T-helper 1 cell treated with Interleukin-12 subunit alpha and Interleukin-12 subunit beta and Interleukin-4 antibody, amounts not matched to agents 30 ng/mL and 1 ng/mL, for 36 hours (primary cell): ENCODE measurements at regions not wholly inside any gene's neighbourhood (a gene's known extent, or its start where the extent isn't known, plus 50 kb on each side); places are given as distances from the start of the nearest gene placed in this dataset.

Experiments used
- intact Hi-C: fragments of 100-400 bp; cut with micrococcal nuclease; formaldehyde crosslinking; loops from one replicate; pipeline ENCODE4 v1.15.1; 2024

- intact Hi-C loops, result no loop called here
Measured at GRCh38 chr19:29323021-29323430, 110.1 kb upstream of the UQCRFS1 start.

- intact Hi-C loops, result no loop called here
Measured at GRCh38 chr19:29323440-29324290, 110.7 kb upstream of the UQCRFS1 start.

- intact Hi-C loops, result no loop called here
Measured at GRCh38 chr19:29324291-29324680, 111.3 kb upstream of the UQCRFS1 start.

GRCh38 chr19:29324717-29325116, 111.8 kb upstream of the UQCRFS1 start:
- intact Hi-C loops, result no loop called here

GRCh38 chr19:29325241-29325975, 112.5 kb upstream of the UQCRFS1 start:
- intact Hi-C loops, result no loop called here

- intact Hi-C loops, result no loop called here
Measured at GRCh38 chr19:29326351-29326750, 113.4 kb upstream of the UQCRFS1 start.

GRCh38 chr19:29326849-29327840, 114.2 kb upstream of the UQCRFS1 start:
- intact Hi-C loops, result no loop called here

- intact Hi-C loops, result no loop called here
Measured at GRCh38 chr19:29328586-29328985, 115.6 kb upstream of the UQCRFS1 start.

- intact Hi-C loops, result no loop called here
Measured at GRCh38 chr19:29329460-29330134, 116.6 kb upstream of the UQCRFS1 start.

- intact Hi-C loops, result no loop called here
Measured at GRCh38 chr19:29336425-29336824, 123.5 kb upstream of the UQCRFS1 start.

- intact Hi-C loops, result no loop called here
Measured at GRCh38 chr19:29337029-29337428, 124.1 kb upstream of the UQCRFS1 start.

GRCh38 chr19:29338480-29338879, 125.5 kb upstream of the UQCRFS1 start:
- intact Hi-C loops, result no loop called here

- intact Hi-C loops, result no loop called here
Measured at GRCh38 chr19:29342721-29343120, 129.8 kb upstream of the UQCRFS1 start.

GRCh38 chr19:29364224-29364726, 151.3 kb upstream of the UQCRFS1 start:
- intact Hi-C loops, result no loop called here

GRCh38 chr19:29364999-29365398, 152.0 kb upstream of the UQCRFS1 start:
- intact Hi-C loops, result no loop called here

GRCh38 chr19:29365836-29366417, 153.0 kb upstream of the UQCRFS1 start:
- intact Hi-C loops, result no loop called here

- intact Hi-C loops, result no loop called here
Measured at GRCh38 chr19:29366757-29367156, 153.8 kb upstream of the UQCRFS1 start.

GRCh38 chr19:29367791-29368222, 154.9 kb upstream of the UQCRFS1 start:
- intact Hi-C loops, result no loop called here

GRCh38 chr19:29370276-29370675, 155.5 kb upstream of the VSTM2B start:
- intact Hi-C loops, result no loop called here
